H9 (cell line): ENCODE measurements at regions not wholly inside any gene's neighbourhood (a gene's known extent, or its start where the extent isn't known, plus 50 kb on each side); places are given as distances from the start of the nearest gene placed in this dataset.

Experiments
- DNase-seq: peaks from one replicate; pipeline ENCODE4 v3.0.0-alpha.2; 2017
- H2AFZ ChIP-seq: one replicate; pipeline ENCODE4 v1.6.1; 2013; ENCODE audit warnings: mild to moderate bottlenecking, low read length, control low read depth, moderate library complexity
- H2AK5ac ChIP-seq: 2 replicates; pipeline ENCODE4 v1.6.1; 2013; ENCODE audit warnings: low read length, control low read depth, mixed read lengths; ENCODE audit not compliant: insufficient read length
- H2BK120ac ChIP-seq: one replicate; pipeline ENCODE4 v1.6.1; 2013; ENCODE audit warnings: low read depth, mild to moderate bottlenecking, low read length, control low read depth, inconsistent platforms; ENCODE audit not compliant: poor library complexity, severe bottlenecking
- H2BK12ac ChIP-seq: 2 replicates; pipeline ENCODE4 v1.6.1; 2013; ENCODE audit warnings: low read length, control low read depth, mixed read lengths, low read depth; ENCODE audit not compliant: insufficient read length
- H2BK15ac ChIP-seq: 2 replicates; pipeline ENCODE4 v1.6.1; 2013; ENCODE audit warnings: low read depth, low read length, control low read depth
- H2BK20ac ChIP-seq: one replicate; pipeline ENCODE4 v1.6.1; 2013; ENCODE audit warnings: low read depth, mild to moderate bottlenecking, low read length, control low read depth, inconsistent platforms; ENCODE audit not compliant: poor library complexity, severe bottlenecking
- H2BK5ac ChIP-seq: 2 replicates; pipeline ENCODE4 v1.6.1; 2013; ENCODE audit warnings: low read length, control low read depth, mixed read lengths; ENCODE audit not compliant: insufficient read length
- H3K14ac ChIP-seq: 2 replicates; pipeline ENCODE4 v1.6.1; 2013; ENCODE audit warnings: low read length, control low read depth; ENCODE audit not compliant: insufficient read depth
- H3K18ac ChIP-seq: 2 replicates; pipeline ENCODE4 v1.6.1; 2013; ENCODE audit warnings: low read depth, mild to moderate bottlenecking, mixed read lengths, low read length, control low read depth; ENCODE audit not compliant: insufficient read length
- H3K23ac ChIP-seq: 2 replicates; pipeline ENCODE4 v1.6.1; 2013; ENCODE audit warnings: low read length, control low read depth, mixed read lengths, low read depth; ENCODE audit not compliant: insufficient read length
- H3K23me2 ChIP-seq: 2 replicates; pipeline ENCODE4 v1.6.1; 2013; ENCODE audit warnings: low read depth, mild to moderate bottlenecking, mixed read lengths, low read length, control low read depth; ENCODE audit not compliant: insufficient read length, poor library complexity, severe bottlenecking
- H3K27ac ChIP-seq: 2 replicates; pipeline ENCODE4 v1.5.1; 2013; ENCODE audit warnings: low read length, control low read depth, mixed read lengths, low read depth; ENCODE audit not compliant: insufficient read length
- H3K27me3 ChIP-seq: 2 replicates; pipeline ENCODE4 v1.6.1; 2013; ENCODE audit warnings: low read length, control low read depth, inconsistent platforms; ENCODE audit not compliant: insufficient read depth
- H3K4ac ChIP-seq: 2 replicates; pipeline ENCODE4 v1.6.1; 2013; ENCODE audit warnings: low read depth, mild to moderate bottlenecking, control low read depth, inconsistent platforms, low read length, moderate library complexity
- H3K4me1 ChIP-seq: 2 replicates; pipeline ENCODE4 v1.6.1; 2013; ENCODE audit warnings: low read length, control low read depth, inconsistent platforms; ENCODE audit not compliant: insufficient read depth
- H3K4me2 ChIP-seq: 2 replicates; pipeline ENCODE4 v1.6.1; 2013; ENCODE audit warnings: low read length, control low read depth, mixed read lengths; ENCODE audit not compliant: insufficient read length, insufficient read depth
- H3K56ac ChIP-seq: 2 replicates; pipeline ENCODE4 v1.6.1; 2013; ENCODE audit warnings: low read depth, mild to moderate bottlenecking, mixed read lengths, low read length, control low read depth; ENCODE audit not compliant: insufficient read length
- H3K79me1 ChIP-seq: 2 replicates; pipeline ENCODE4 v1.6.1; 2013; ENCODE audit warnings: low read depth, mild to moderate bottlenecking, moderate library complexity, low read length, control low read depth, inconsistent platforms; ENCODE audit not compliant: insufficient read depth, poor library complexity, severe bottlenecking
- H3K79me2 ChIP-seq: 2 replicates; pipeline ENCODE4 v1.6.1; 2013; ENCODE audit warnings: low read length, control low read depth, inconsistent platforms; ENCODE audit not compliant: insufficient read depth
- H3K9ac ChIP-seq: 2 replicates; pipeline ENCODE4 v1.6.1; 2013; ENCODE audit warnings: low read length, control low read depth, mixed read lengths; ENCODE audit not compliant: insufficient read length; ENCODE audit errors: extremely low read depth
- H3K9me3 ChIP-seq: one replicate; pipeline ENCODE4 v1.6.1; 2013; ENCODE audit warnings: low read depth, low read length, inconsistent platforms; ENCODE audit not compliant: control insufficient read depth
- H3T11ph ChIP-seq: one replicate; pipeline ENCODE4 v1.6.1; 2013; ENCODE audit warnings: mild to moderate bottlenecking, low read length, control low read depth, inconsistent platforms
- H4K20me1 ChIP-seq: one replicate; pipeline ENCODE4 v1.6.1; 2013; ENCODE audit not compliant: control insufficient read depth, insufficient read length, insufficient read depth
- H4K5ac ChIP-seq: 2 replicates; pipeline ENCODE4 v1.6.1; 2013; ENCODE audit warnings: low read depth, mild to moderate bottlenecking, mixed read lengths, low read length, control low read depth; ENCODE audit not compliant: insufficient read length
- H4K8ac ChIP-seq: replicated peaks from 2 replicates; pipeline ENCODE4 v1.6.1; 2013; ENCODE audit warnings: low read length, control low read depth, mixed read lengths, low read depth; ENCODE audit not compliant: insufficient read length
- H4K91ac ChIP-seq: 2 replicates; pipeline ENCODE4 v1.6.1; 2013; ENCODE audit warnings: low read depth, mild to moderate bottlenecking, moderate library complexity, mixed read lengths, low read length, control low read depth; ENCODE audit not compliant: insufficient read length
- H3K27ac Mint-ChIP-seq, 3 experiments: 2 replicates in 2 of 3; 3 replicates in 1 of 3; pipeline ENCODE4 v1.8.0; 2020 to 2021; ENCODE audit warnings: mixed read lengths in 3 of 3, mild to moderate bottlenecking in 1 of 3, moderate library complexity in 1 of 3
- H3K27me3 Mint-ChIP-seq: 2 replicates; pipeline ENCODE4 v1.8.0; 2021; ENCODE audit warnings: low read depth, mild to moderate bottlenecking, moderate library complexity, mixed read lengths
- H3K36me3 Mint-ChIP-seq, 3 experiments: 2 replicates in 2 of 3; 3 replicates in 1 of 3; pipeline ENCODE4 v1.8.0; 2020 to 2021; ENCODE audit warnings: low read depth in 3 of 3, mixed read lengths in 3 of 3; ENCODE audit not compliant: insufficient read depth in 1 of 3
- H3K4me1 Mint-ChIP-seq, 2 experiments: 2 replicates each; pipeline ENCODE4 v1.8.0; 2020; ENCODE audit warnings: mixed read lengths in 2 of 2
- H3K4me3 Mint-ChIP-seq, 2 experiments: 2 replicates in 1 of 2; 3 replicates in 1 of 2; pipeline ENCODE4 v1.8.0; 2020 to 2021; ENCODE audit warnings: mild to moderate bottlenecking in 2 of 2, mixed read lengths in 2 of 2, moderate library complexity in 1 of 2
- H3K9me3 Mint-ChIP-seq, 2 experiments: 2 replicates in 1 of 2; 3 replicates in 1 of 2; pipeline ENCODE4 v1.8.0; 2020; ENCODE audit warnings: mild to moderate bottlenecking in 2 of 2, mixed read lengths in 2 of 2, moderate library complexity in 1 of 2
- WGBS: extraction: QIAGEN DNeasy Blood & Tissue Kit; methylation state at CpG from one replicate; pipeline ENCODE4 v1.1.7; 2013; ENCODE audit warnings: missing lambda C conversion rate, low lambda C conversion rate, mixed read lengths; ENCODE audit not compliant: insufficient read length; ENCODE audit errors: extremely low coverage; 5-methylcytosine and 5-hydroxymethylcytosine counted together
- TF ChIP-seq, protein P1 (sequence below): fragments of 200-600 bp; sonication (generic); conservative IDR thresholded peaks from 3 replicates; pipeline ENCODE4 v1.8.0; 2021; ENCODE audit warnings: antibody characterized with exemption, mild to moderate bottlenecking

DNA sequence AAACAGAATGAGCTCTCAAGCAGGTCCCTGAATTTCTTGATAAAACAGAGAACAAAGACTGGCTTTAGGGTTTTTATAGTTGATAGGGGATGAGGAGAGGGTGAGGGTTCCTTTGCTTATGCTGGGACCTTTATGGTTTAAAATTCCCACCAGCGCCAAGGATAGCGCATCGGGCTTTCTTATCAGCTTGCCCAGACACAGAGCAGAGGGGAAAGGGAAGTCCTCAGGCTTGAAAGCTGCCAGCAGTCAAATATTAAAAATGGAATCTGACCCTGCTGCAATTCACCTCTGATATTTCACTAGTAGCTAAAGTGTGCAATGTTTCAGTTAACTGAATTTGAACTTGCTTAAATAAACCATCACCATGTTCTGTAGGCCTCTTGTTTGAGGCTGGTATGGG is 55.0 kb upstream of the EPHA3 start:
- Mint-ChIP-seq H3K9me3 (no peaks in the 10 kb centered on the region), H3K27me3 (no peaks in the 10 kb centered on the region), H3K36me3 (peaks cover 0 to 7% (median 1%) of the 10 kb centered on the region in 3 experiments; a peak in 2 of 7 replicates), H3K27ac (no peak overlapping the region), H3K4me1 (peaks cover 10 to 14% of the 10 kb centered on the region in 2 experiments), H3K4me3 (no peak overlapping the region)
- Histone ChIP-seq H2AFZ (no peak overlapping the region), H3K79me2 (no peaks in the 10 kb centered on the region), H2BK12ac (no peak overlapping the region), H3K79me1 (no peaks in the 10 kb centered on the region), H3K27ac (no peak overlapping the region), H3K4me2 (no peak overlapping the region), H2BK20ac (no peak overlapping the region), H3K14ac (no peak overlapping the region), H4K20me1 (no peaks in the 10 kb centered on the region), H2BK120ac (no peak overlapping the region), H3K56ac (no peak overlapping the region), H3T11ph (no peak overlapping the region), H3K4ac (no peak overlapping the region), H4K91ac (no peak overlapping the region), H3K23ac (no peak overlapping the region), H3K18ac (no peak overlapping the region), H2AK5ac (no peak overlapping the region), H3K4me1 (no peaks in the 10 kb centered on the region), H2BK15ac (no peak overlapping the region), H3K27me3 (no peaks in the 10 kb centered on the region), H4K8ac (no peak overlapping the region), H4K5ac (no peak overlapping the region), H3K23me2 (no peaks in the 10 kb centered on the region), H3K9me3 (no peaks in the 10 kb centered on the region), H2BK5ac (no peak overlapping the region), H3K9ac (no peak overlapping the region)
- no CpG with 5 or more reads among the region's 3 CpGs for WGBS
- DNase-seq = no peak
- TF ChIP-seq, protein P1, sequence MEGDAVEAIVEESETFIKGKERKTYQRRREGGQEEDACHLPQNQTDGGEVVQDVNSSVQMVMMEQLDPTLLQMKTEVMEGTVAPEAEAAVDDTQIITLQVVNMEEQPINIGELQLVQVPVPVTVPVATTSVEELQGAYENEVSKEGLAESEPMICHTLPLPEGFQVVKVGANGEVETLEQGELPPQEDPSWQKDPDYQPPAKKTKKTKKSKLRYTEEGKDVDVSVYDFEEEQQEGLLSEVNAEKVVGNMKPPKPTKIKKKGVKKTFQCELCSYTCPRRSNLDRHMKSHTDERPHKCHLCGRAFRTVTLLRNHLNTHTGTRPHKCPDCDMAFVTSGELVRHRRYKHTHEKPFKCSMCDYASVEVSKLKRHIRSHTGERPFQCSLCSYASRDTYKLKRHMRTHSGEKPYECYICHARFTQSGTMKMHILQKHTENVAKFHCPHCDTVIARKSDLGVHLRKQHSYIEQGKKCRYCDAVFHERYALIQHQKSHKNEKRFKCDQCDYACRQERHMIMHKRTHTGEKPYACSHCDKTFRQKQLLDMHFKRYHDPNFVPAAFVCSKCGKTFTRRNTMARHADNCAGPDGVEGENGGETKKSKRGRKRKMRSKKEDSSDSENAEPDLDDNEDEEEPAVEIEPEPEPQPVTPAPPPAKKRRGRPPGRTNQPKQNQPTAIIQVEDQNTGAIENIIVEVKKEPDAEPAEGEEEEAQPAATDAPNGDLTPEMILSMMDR = no peak
